GM10248 (cell line): ENCODE measurements at regions not wholly inside any gene's neighbourhood (a gene's known extent, or its start where the extent isn't known, plus 50 kb on each side); places are given as distances from the start of the nearest gene placed in this dataset.

Source experiments
- CTCF ChIA-PET: fragments of 300-600 bp; sonication (Branson Sonifier 250); formaldehyde crosslinking; extraction: SDS; loops from one replicate; lab custom pipeline; 2021; ENCODE audit warnings: antibody characterized with exemption; lab: Yijun Ruan, JAX
- POLR2A ChIA-PET: fragments of 350-650 bp; sonication (Branson Sonifier 250); formaldehyde crosslinking; extraction: SDS; loops from one replicate; lab custom pipeline; 2020; ENCODE audit warnings: antibody characterized with exemption; lab: Yijun Ruan, JAX
- DNase-seq: peaks from one replicate; pipeline ENCODE4 v3.0.0; 2012; ENCODE audit errors: extremely low spot score
- CTCF ChIP-seq: IDR thresholded peaks from 2 replicates; pipeline ENCODE4 v1.5.1; 2012; ENCODE audit warnings: mild to moderate bottlenecking, low read depth; ENCODE audit errors: extremely low read depth, missing control alignments, control extremely low read depth

- DNase-seq: no peak
- TF ChIP-seq CTCF: no peak
- ChIA-PET CTCF (no interaction called here), POLR2A (no interaction called here)
These were observed 116.1 kb downstream of the GPR37 start for GRCh38 chr7:124649397-124650014.

- TF ChIP-seq CTCF: no peak
- POLR2A ChIA-PET: no interaction called here
- DNase-seq: no peak
- CTCF ChIA-PET: interaction anchor here (1.0 kb wide), 1 partner anchor 16 kb away, joined by 3 read pairs; no protein-coding TSS in a partner anchor
These were observed 117.8 kb downstream of the GPR37 start for GRCh38 chr7:124647630-124648306.

- TF ChIP-seq CTCF: no peak
- CTCF ChIA-PET: interaction anchor here (1.1 to 2.0 kb wide), 2 partner anchors 11 to 12 kb away, joined by 3 to 5 read pairs; no protein-coding TSS in a partner anchor
- POLR2A ChIA-PET: no interaction called here
- DNase-seq: no peak
These were observed 119.9 kb downstream of the GPR37 start for GRCh38 chr7:124645704-124646103.

- no peak for DNase-seq
- ChIA-PET CTCF (no interaction called here), POLR2A (no interaction called here)
- no peak for TF ChIP-seq CTCF
These were observed 122.2 kb downstream of the GPR37 start for GRCh38 chr7:124643311-124643811.

- TF ChIP-seq CTCF: no peak
- ChIA-PET CTCF (no interaction called here), POLR2A (no interaction called here)
- no peak for DNase-seq
These were observed 130.2 kb downstream of the GPR37 start for GRCh38 chr7:124635416-124635815.

GRCh38 chr7:124633740-124634139 is 131.9 kb downstream of the GPR37 start:
- no peak for TF ChIP-seq CTCF
- CTCF ChIA-PET: no interaction called here
- POLR2A ChIA-PET: no interaction called here
- DNase-seq: no peak
